ENCODE measurements at regions not wholly inside any gene's neighbourhood (a gene's known extent, or its start where the extent isn't known, plus 50 kb on each side); places are given as distances from the start of the nearest gene placed in this dataset.

DNA sequence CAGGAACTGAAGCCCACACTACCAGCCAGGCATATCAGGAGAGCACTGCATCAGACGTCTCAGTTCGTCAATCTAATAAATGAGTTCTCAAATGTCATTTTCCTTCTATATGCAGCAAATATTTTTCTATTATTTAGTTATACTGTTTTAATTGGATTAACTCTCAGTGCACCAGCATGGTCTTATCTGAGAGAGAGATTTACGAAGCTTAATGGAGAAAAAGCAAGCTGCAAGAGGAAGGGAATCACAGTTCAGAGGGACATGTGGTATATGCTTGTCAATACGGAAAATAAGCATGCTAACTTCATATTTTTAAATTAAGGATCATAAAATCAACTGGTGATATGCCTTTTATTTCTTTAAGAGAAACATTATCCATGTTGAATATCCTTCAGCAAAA, 213.1 kb upstream of the NECTIN3 start:
- TF ChIP-seq, protein P1, sequence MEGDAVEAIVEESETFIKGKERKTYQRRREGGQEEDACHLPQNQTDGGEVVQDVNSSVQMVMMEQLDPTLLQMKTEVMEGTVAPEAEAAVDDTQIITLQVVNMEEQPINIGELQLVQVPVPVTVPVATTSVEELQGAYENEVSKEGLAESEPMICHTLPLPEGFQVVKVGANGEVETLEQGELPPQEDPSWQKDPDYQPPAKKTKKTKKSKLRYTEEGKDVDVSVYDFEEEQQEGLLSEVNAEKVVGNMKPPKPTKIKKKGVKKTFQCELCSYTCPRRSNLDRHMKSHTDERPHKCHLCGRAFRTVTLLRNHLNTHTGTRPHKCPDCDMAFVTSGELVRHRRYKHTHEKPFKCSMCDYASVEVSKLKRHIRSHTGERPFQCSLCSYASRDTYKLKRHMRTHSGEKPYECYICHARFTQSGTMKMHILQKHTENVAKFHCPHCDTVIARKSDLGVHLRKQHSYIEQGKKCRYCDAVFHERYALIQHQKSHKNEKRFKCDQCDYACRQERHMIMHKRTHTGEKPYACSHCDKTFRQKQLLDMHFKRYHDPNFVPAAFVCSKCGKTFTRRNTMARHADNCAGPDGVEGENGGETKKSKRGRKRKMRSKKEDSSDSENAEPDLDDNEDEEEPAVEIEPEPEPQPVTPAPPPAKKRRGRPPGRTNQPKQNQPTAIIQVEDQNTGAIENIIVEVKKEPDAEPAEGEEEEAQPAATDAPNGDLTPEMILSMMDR (IDR thresholded peaks at IDR 0.05; ENCODE audit: poor library complexity) = no peak
- TF ChIP-seq EZH2 (IDR thresholded peaks at IDR 0.05; ENCODE audit: borderline replicate concordance) = no peak
